OCI-M1 (cell line): ENCODE measurements at regions not wholly inside any gene's neighbourhood (a gene's known extent, or its start where the extent isn't known, plus 50 kb on each side); places are given as distances from the start of the nearest gene placed in this dataset.

Source experiments
- DNase-seq: peaks from one replicate; lab custom pipeline; 2025; lab: John Stamatoyannopoulos, UW

- DNase-seq, result no peak
Observed at GRCh38 chr19:28291874-28292273, 921.1 kb downstream of the UQCRFS1 start.

- no peak for DNase-seq
Observed at GRCh38 chr19:28290963-28291657, 921.8 kb downstream of the UQCRFS1 start.

- DNase-seq, result no peak
Observed at GRCh38 chr19:28289295-28290063, 923.5 kb downstream of the UQCRFS1 start.

GRCh38 chr19:28288572-28289264, 924.2 kb downstream of the UQCRFS1 start:
- no peak for DNase-seq

GRCh38 chr19:28285917-28286316, 927.0 kb downstream of the UQCRFS1 start:
- no peak for DNase-seq

GRCh38 chr19:28285078-28285477, 927.9 kb downstream of the UQCRFS1 start:
- DNase-seq, result no peak

- DNase-seq, result no peak
Observed at GRCh38 chr19:28284389-28284788, 928.6 kb downstream of the UQCRFS1 start.

- DNase-seq, result no peak
Observed at GRCh38 chr19:28283592-28283991, 929.4 kb downstream of the UQCRFS1 start.

- no peak for DNase-seq
Observed at GRCh38 chr19:28281676-28282075, 931.3 kb downstream of the UQCRFS1 start.

GRCh38 chr19:28264556-28264955, 948.4 kb downstream of the UQCRFS1 start:
- DNase-seq, result no peak

GRCh38 chr19:28258829-28259228, 954.1 kb downstream of the UQCRFS1 start:
- no peak for DNase-seq

GRCh38 chr19:28257396-28257795, 955.6 kb downstream of the UQCRFS1 start:
- DNase-seq, result no peak

- no peak for DNase-seq
Observed at GRCh38 chr19:28247243-28247642, 965.7 kb downstream of the UQCRFS1 start.

GRCh38 chr19:28245937-28246336, 967.0 kb downstream of the UQCRFS1 start:
- DNase-seq, result no peak

GRCh38 chr19:28244966-28245365, 968.0 kb downstream of the UQCRFS1 start:
- no peak for DNase-seq

GRCh38 chr19:28242317-28242927, 970.5 kb downstream of the UQCRFS1 start:
- peak; percentile 69 for DNase-seq

GRCh38 chr19:28239270-28239669, 973.7 kb downstream of the UQCRFS1 start:
- peak; percentile 4 for DNase-seq

- no peak for DNase-seq
Observed at GRCh38 chr19:28238270-28238820, 974.6 kb downstream of the UQCRFS1 start.

GRCh38 chr19:28235606-28236125, 977.3 kb downstream of the UQCRFS1 start:
- no peak for DNase-seq

GRCh38 chr19:28234637-28235036, 978.3 kb downstream of the UQCRFS1 start:
- DNase-seq, result no peak

GRCh38 chr19:28228854-28229253, 984.1 kb downstream of the UQCRFS1 start:
- no peak for DNase-seq

GRCh38 chr19:28224441-28224840, 988.5 kb downstream of the UQCRFS1 start:
- DNase-seq, result no peak
